ENCODE measurements at regions not wholly inside any gene's neighbourhood (a gene's known extent, or its start where the extent isn't known, plus 50 kb on each side); places are given as distances from the start of the nearest gene placed in this dataset.

DNA sequence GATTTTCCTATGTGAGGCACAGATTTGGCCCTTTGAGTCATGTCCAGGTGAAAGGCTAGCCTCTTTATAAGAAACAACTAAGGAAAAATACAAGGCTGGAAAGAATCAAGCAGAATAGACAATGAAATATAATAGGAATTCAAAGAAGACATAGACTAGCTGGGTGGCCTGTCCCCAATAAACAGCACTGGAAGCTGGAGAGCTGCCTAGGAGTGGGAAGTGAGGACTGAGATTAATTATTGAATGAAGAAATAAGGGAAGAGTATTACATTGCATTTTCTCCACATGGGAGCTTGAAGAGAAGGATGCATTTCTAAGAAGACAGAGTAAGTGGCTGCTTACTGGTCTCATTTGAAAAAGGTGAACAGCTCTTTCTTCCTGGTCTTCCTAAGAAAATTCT, 100.0 kb downstream of the CCDC34 start:
- no peak for TF ChIP-seq SUZ12 (IDR thresholded peaks at IDR 0.05)
- TF ChIP-seq FOXK2 (IDR thresholded peaks at IDR 0.05), result no peak
- TF ChIP-seq ELF4 (IDR thresholded peaks at IDR 0.05), result no peak
- TF ChIP-seq HDGF (IDR thresholded peaks at IDR 0.05; ENCODE audit: borderline replicate concordance), result no peak
- TF ChIP-seq BHLHE40 (IDR thresholded peaks at IDR 0.05; ENCODE audit: borderline replicate concordance), result no peak
- no peak for TF ChIP-seq TARDBP (IDR thresholded peaks at IDR 0.05)
- TF ChIP-seq ARNT (IDR thresholded peaks at IDR 0.05), result no peak
- TF ChIP-seq SP1 (IDR thresholded peaks at IDR 0.05), result no peak
- no peak for TF ChIP-seq ZNF384 (IDR thresholded peaks at IDR 0.05)
- no peak for TF ChIP-seq LEF1 (IDR thresholded peaks at IDR 0.05; ENCODE audit: borderline replicate concordance)
- TF ChIP-seq PKNOX1 (IDR thresholded peaks at IDR 0.05), result no peak
- no peak for TF ChIP-seq FOXM1 (IDR thresholded peaks at IDR 0.05; ENCODE audit: borderline replicate concordance)
- no peak for TF ChIP-seq L3MBTL2 (conservative IDR thresholded peaks at IDR 0.05)
- no peak for TF ChIP-seq FOXA1 (IDR thresholded peaks at IDR 0.05)
- ChIA-PET POLR2A (no interaction called here), CTCF (no interaction called here)
- no peak for DNase-seq (ENCODE audit: extremely low spot score)

GRCh38 chr11:27255447-27255828, 107.6 kb downstream of the CCDC34 start:
- ChIA-PET POLR2A (no interaction called here), CTCF (no interaction called here)
- TF ChIP-seq CTBP1 (IDR thresholded peaks at IDR 0.05; ENCODE audit: borderline replicate concordance) (no peak), FOXM1 (IDR thresholded peaks at IDR 0.05; ENCODE audit: borderline replicate concordance) (no peak), BHLHE40 (IDR thresholded peaks at IDR 0.05; ENCODE audit: borderline replicate concordance) (no peak), SUZ12 (IDR thresholded peaks at IDR 0.05) (no peak), FOXA1 (IDR thresholded peaks at IDR 0.05) (no peak), L3MBTL2 (conservative IDR thresholded peaks at IDR 0.05) (no peak), NFRKB (IDR thresholded peaks at IDR 0.05) (no peak), SP1 (IDR thresholded peaks at IDR 0.05) (no peak)
- DNase-seq (ENCODE audit: extremely low spot score), result no peak

GRCh38 chr11:27254744-27255446, 108.1 kb downstream of the CCDC34 start:
- TF ChIP-seq SUZ12 (IDR thresholded peaks at IDR 0.05) (no peak), CTBP1 (IDR thresholded peaks at IDR 0.05; ENCODE audit: borderline replicate concordance) (no peak), TARDBP (IDR thresholded peaks at IDR 0.05) (no peak), L3MBTL2 (conservative IDR thresholded peaks at IDR 0.05) (no peak)
- DNase-seq (ENCODE audit: extremely low spot score), result no peak
- CTCF ChIA-PET, result no interaction called here
- POLR2A ChIA-PET, result no interaction called here

- POLR2A ChIA-PET, result no interaction called here
- CTCF ChIA-PET, result no interaction called here
- DNase-seq (ENCODE audit: extremely low spot score), result no peak
- TF ChIP-seq FOXK2 (IDR thresholded peaks at IDR 0.05) (no peak), HDGF (IDR thresholded peaks at IDR 0.05; ENCODE audit: borderline replicate concordance) (no peak), ZNF384 (IDR thresholded peaks at IDR 0.05) (no peak), TARDBP (IDR thresholded peaks at IDR 0.05) (no peak), FOXA1 (IDR thresholded peaks at IDR 0.05) (no peak), NFRKB (IDR thresholded peaks at IDR 0.05) (no peak), PKNOX1 (IDR thresholded peaks at IDR 0.05) (no peak), SUZ12 (IDR thresholded peaks at IDR 0.05) (no peak)
Measured at GRCh38 chr11:27253224-27253623, 109.8 kb downstream of the CCDC34 start.

- DNase-seq (ENCODE audit: extremely low spot score), result no peak
- POLR2A ChIA-PET, result no interaction called here
- TF ChIP-seq SUZ12 (IDR thresholded peaks at IDR 0.05) (no peak), FOXA1 (IDR thresholded peaks at IDR 0.05) (no peak), ARNT (IDR thresholded peaks at IDR 0.05) (no peak), ELF4 (IDR thresholded peaks at IDR 0.05) (no peak)
- CTCF ChIA-PET, result no interaction called here
Measured at GRCh38 chr11:27250867-27251665, 111.9 kb downstream of the CCDC34 start.

DNA sequence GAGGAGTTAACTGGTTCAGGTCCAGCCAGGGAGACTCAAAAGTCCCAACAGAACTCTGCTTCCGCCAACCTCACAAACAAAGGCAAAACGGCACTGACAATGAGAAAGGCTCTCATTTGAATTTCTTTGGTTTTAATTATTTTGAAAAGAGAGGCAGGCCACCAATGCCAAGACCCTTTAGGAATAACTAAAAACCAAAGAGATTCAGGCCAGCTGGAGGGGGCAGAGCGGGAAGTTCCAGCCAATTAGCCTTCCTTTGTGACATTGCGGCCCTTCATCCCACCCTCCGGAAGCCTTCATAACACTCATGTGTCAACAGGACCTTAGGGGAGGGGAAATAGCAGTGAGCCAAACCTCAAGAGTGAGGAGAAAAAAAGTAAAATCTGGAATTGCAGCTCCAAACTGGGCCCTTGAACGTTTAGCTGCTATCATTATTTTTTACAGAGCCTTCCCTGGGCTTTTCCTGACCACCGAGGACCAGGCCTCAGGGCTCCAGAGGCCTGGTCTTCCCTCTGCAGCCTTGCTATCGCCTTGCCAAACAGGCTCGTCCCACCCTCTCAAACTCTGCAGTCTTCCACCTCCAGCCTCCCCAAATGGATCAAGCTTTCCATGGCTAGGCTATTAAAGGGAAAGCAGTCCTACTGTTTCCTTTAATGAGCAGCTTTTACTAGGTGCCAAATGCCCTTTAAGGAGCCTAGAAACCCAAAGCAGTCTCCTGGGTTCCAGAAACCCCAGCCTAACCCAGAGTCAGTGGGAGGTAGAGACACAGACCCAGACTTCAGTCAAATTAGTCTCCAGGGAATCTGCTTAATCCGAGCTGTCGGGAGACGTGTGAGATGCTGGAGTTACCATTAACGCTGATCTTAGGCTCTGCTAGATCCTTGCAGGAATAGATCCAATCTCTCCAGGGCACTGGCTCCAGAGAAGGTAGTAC, 114.2 kb downstream of the CCDC34 start:
- ChIA-PET CTCF (interaction anchor here (0.6 kb wide), 2 partner anchors 54 to 236 kb away, joined by 3 read pairs; no protein-coding TSS in a partner anchor), POLR2A (no interaction called here)

GRCh38 chr11:27247660-27248059, 115.4 kb downstream of the CCDC34 start:
- POLR2A ChIA-PET, result no interaction called here
- no peak for TF ChIP-seq TARDBP (IDR thresholded peaks at IDR 0.05)
- no peak for TF ChIP-seq ARNT (IDR thresholded peaks at IDR 0.05)
- no peak for TF ChIP-seq FOXM1 (IDR thresholded peaks at IDR 0.05; ENCODE audit: borderline replicate concordance)
- no peak for TF ChIP-seq LEF1 (IDR thresholded peaks at IDR 0.05; ENCODE audit: borderline replicate concordance)
- no peak for TF ChIP-seq CTBP1 (IDR thresholded peaks at IDR 0.05; ENCODE audit: borderline replicate concordance)
- TF ChIP-seq FOXK2 (IDR thresholded peaks at IDR 0.05), result no peak
- CTCF ChIA-PET, result no interaction called here
- no peak for DNase-seq (ENCODE audit: extremely low spot score)

More for the DNA sequence above, 114.2 kb downstream of the CCDC34 start:
- no peak for DNase-seq (ENCODE audit: extremely low spot score)
- no peak for TF ChIP-seq HDGF (IDR thresholded peaks at IDR 0.05; ENCODE audit: borderline replicate concordance)
